HG02973 (cell line): ENCODE measurements at regions not wholly inside any gene's neighbourhood (a gene's known extent, or its start where the extent isn't known, plus 50 kb on each side); places are given as distances from the start of the nearest gene placed in this dataset.
A peak's percentile ranks its signal among the peaks of the same experiment; 100 is the strongest.

Experiments used
- ATAC-seq: cut with Tn5 transposase; IDR thresholded peaks from one replicate; pipeline ENCODE4 v1.9.1; 2021; ENCODE audit warnings: moderate library complexity; ENCODE audit not compliant: unreplicated experiment

- no peak for ATAC-seq
Measured at GRCh38 chr12:75974323-75975187, 57.0 kb downstream of the PHLDA1 start.

- ATAC-seq, result no peak
Measured at GRCh38 chr12:75971253-75971652, 60.3 kb downstream of the PHLDA1 start.

- ATAC-seq, result no peak
Measured at GRCh38 chr12:75970310-75970709, 61.3 kb downstream of the PHLDA1 start.

- no peak for ATAC-seq
Measured at GRCh38 chr12:75969768-75970167, 61.8 kb downstream of the PHLDA1 start.

- ATAC-seq, result no peak
Measured at GRCh38 chr12:75965661-75966060, 65.9 kb downstream of the PHLDA1 start.

GRCh38 chr12:75964150-75964549, 67.4 kb downstream of the PHLDA1 start:
- ATAC-seq, result no peak

- no peak for ATAC-seq
Measured at GRCh38 chr12:75961878-75962277, 69.7 kb downstream of the PHLDA1 start.

GRCh38 chr12:75960954-75961661, 70.5 kb downstream of the PHLDA1 start:
- no peak for ATAC-seq

- peak; percentile 56 for ATAC-seq
Measured at GRCh38 chr12:75960086-75960910, 71.3 kb downstream of the PHLDA1 start.

- ATAC-seq, result no peak
Measured at GRCh38 chr12:75959506-75959905, 72.1 kb downstream of the PHLDA1 start.

GRCh38 chr12:75959060-75959459, 72.5 kb downstream of the PHLDA1 start:
- ATAC-seq, result no peak

GRCh38 chr12:75955251-75955650, 76.3 kb downstream of the PHLDA1 start:
- no peak for ATAC-seq

- no peak for ATAC-seq
Measured at GRCh38 chr12:75954749-75955148, 76.8 kb downstream of the PHLDA1 start.

- ATAC-seq, result no peak
Measured at GRCh38 chr12:75954041-75954440, 77.5 kb downstream of the PHLDA1 start.

GRCh38 chr12:75953312-75953906, 78.2 kb downstream of the PHLDA1 start:
- ATAC-seq, result no peak

GRCh38 chr12:75951399-75952278, 79.9 kb downstream of the PHLDA1 start:
- no peak for ATAC-seq

- ATAC-seq, result no peak
Measured at GRCh38 chr12:75947156-75947723, 84.3 kb downstream of the PHLDA1 start.

GRCh38 chr12:75945581-75945980, 86.0 kb downstream of the PHLDA1 start:
- no peak for ATAC-seq

GRCh38 chr12:75944905-75945432, 86.6 kb downstream of the PHLDA1 start:
- ATAC-seq, result no peak
